Epithelial cell of proximal tubule (primary cell): ENCODE measurements at regions not wholly inside any gene's neighbourhood (a gene's known extent, or its start where the extent isn't known, plus 50 kb on each side); places are given as distances from the start of the nearest gene placed in this dataset.

Source experiments
- DNase-seq: peaks from one replicate; pipeline ENCODE4 v3.0.0-alpha.2; 2011; ENCODE audit warnings: low read depth
- H3K4me3 ChIP-seq: 2 replicates; pipeline ENCODE4 v1.5.1; 2011; ENCODE audit warnings: low read depth, mild to moderate bottlenecking, low read length
- CTCF ChIP-seq: conservative IDR thresholded peaks from 2 replicates; pipeline ENCODE4 v1.5.1; 2012; ENCODE audit warnings: low read depth, mild to moderate bottlenecking, low read length

- H3K4me3 ChIP-seq, result no peak overlapping the region
- TF ChIP-seq CTCF, result no peak
- no peak for DNase-seq
These were observed 391.5 kb downstream of the CADM1 start for GRCh38 chr11:115112754-115113153.

GRCh38 chr11:115117956-115118493, 386.2 kb downstream of the CADM1 start:
- TF ChIP-seq CTCF, result no peak
- no peak overlapping the region for H3K4me3 ChIP-seq
- no peak for DNase-seq

- no peak for TF ChIP-seq CTCF
- no peak overlapping the region for H3K4me3 ChIP-seq
- no peak for DNase-seq
These were observed 385.1 kb downstream of the CADM1 start for GRCh38 chr11:115119146-115119545.
